ENCODE measurements at regions not wholly inside any gene's neighbourhood (a gene's known extent, or its start where the extent isn't known, plus 50 kb on each side); places are given as distances from the start of the nearest gene placed in this dataset.
"Not testable (repeated sequence)": the region's sequence is repeated elsewhere in the genome, so short reads cannot be mapped to it uniquely, and the experiment has no call there.

GRCh38 chr5:71783891-71784290 is 64.8 kb downstream of the CARTPT start:
- no peaks in the 10 kb centered on the region for H3K36me3 ChIP-seq
- no peaks in the 10 kb centered on the region for H3K9me3 ChIP-seq
- TF ChIP-seq POLR2A (IDR thresholded peaks at IDR 0.05) (no peak), POLR2AphosphoS5 (IDR thresholded peaks at IDR 0.05) (no peak), CTCF (IDR thresholded peaks at IDR 0.05) (no peak), EP300 (IDR thresholded peaks at IDR 0.05) (no peak)
- peak overlapping the region; percentile 31 for H3K27ac ChIP-seq
- H3K4me3 ChIP-seq, result no peak overlapping the region
- no peak for DNase-seq (ENCODE audit: low spot score in 2 of 2)
- peaks cover 11% of the 10 kb centered on the region for H3K4me1 ChIP-seq
- WGBS, result 82% methylated on average over 6 of the region's 6 CpGs
- H3K27me3 ChIP-seq, result no peaks in the 10 kb centered on the region

GRCh38 chr5:71786337-71787055 is 67.4 kb downstream of the CARTPT start:
- Histone ChIP-seq H3K4me1 (peaks cover 11% of the 10 kb centered on the region), H3K27ac (no peak overlapping the region), H3K36me3 (no peaks in the 10 kb centered on the region), H3K9me3 (no peaks in the 10 kb centered on the region), H3K4me3 (no peak overlapping the region), H3K27me3 (peaks cover 5% of the 10 kb centered on the region)
- TF ChIP-seq POLR2A (IDR thresholded peaks at IDR 0.05) (no peak), EP300 (IDR thresholded peaks at IDR 0.05) (no peak), CTCF (IDR thresholded peaks at IDR 0.05) (no peak), POLR2AphosphoS5 (IDR thresholded peaks at IDR 0.05) (no peak)
- no peak for DNase-seq (ENCODE audit: low spot score in 2 of 2)
- WGBS, result 80% methylated on average over 8 of the region's 8 CpGs

- Histone ChIP-seq H3K4me3 (no peak overlapping the region), H3K4me1 (no peaks in the 10 kb centered on the region), H3K9me3 (no peaks in the 10 kb centered on the region), H3K27me3 (peaks cover 5% of the 10 kb centered on the region), H3K27ac (no peak overlapping the region), H3K36me3 (no peaks in the 10 kb centered on the region)
- WGBS, result 90% methylated on average over 2 of the region's 2 CpGs
- DNase-seq (ENCODE audit: low spot score in 2 of 2), result no peak
- no peak for TF ChIP-seq POLR2A (IDR thresholded peaks at IDR 0.05)
- TF ChIP-seq POLR2AphosphoS5 (IDR thresholded peaks at IDR 0.05), result no peak
- no peak for TF ChIP-seq CTCF (IDR thresholded peaks at IDR 0.05)
- no peak for TF ChIP-seq EP300 (IDR thresholded peaks at IDR 0.05)
Measured at GRCh38 chr5:71788794-71789193, 69.7 kb downstream of the CARTPT start.

GRCh38 chr5:71789746-71790145 is 70.7 kb downstream of the CARTPT start:
- Histone ChIP-seq H3K4me3 (no peak overlapping the region), H3K9me3 (no peaks in the 10 kb centered on the region), H3K36me3 (no peaks in the 10 kb centered on the region), H3K4me1 (no peaks in the 10 kb centered on the region), H3K27ac (no peak overlapping the region), H3K27me3 (peaks cover 5% of the 10 kb centered on the region)
- no peak for TF ChIP-seq CTCF (IDR thresholded peaks at IDR 0.05)
- no peak for TF ChIP-seq POLR2AphosphoS5 (IDR thresholded peaks at IDR 0.05)
- no peak for TF ChIP-seq POLR2A (IDR thresholded peaks at IDR 0.05)
- TF ChIP-seq EP300 (IDR thresholded peaks at IDR 0.05), result no peak
- DNase-seq (ENCODE audit: low spot score in 2 of 2), result no peak
- 98% methylated on average over 3 of the region's 4 CpGs for WGBS

- H3K27me3 ChIP-seq, result peaks cover 5% of the 10 kb centered on the region
- H3K4me3 ChIP-seq, result no peak overlapping the region
- no peaks in the 10 kb centered on the region for H3K4me1 ChIP-seq
- H3K36me3 ChIP-seq, result no peaks in the 10 kb centered on the region
- DNase-seq (ENCODE audit: low spot score in 2 of 2), result no peak
- WGBS, result 63% methylated on average over 2 of the region's 7 CpGs
- no peak overlapping the region for H3K27ac ChIP-seq
- H3K9me3 ChIP-seq, result no peaks in the 10 kb centered on the region
- TF ChIP-seq EP300 (IDR thresholded peaks at IDR 0.05) (no peak), CTCF (IDR thresholded peaks at IDR 0.05) (no peak), POLR2A (IDR thresholded peaks at IDR 0.05) (no peak), POLR2AphosphoS5 (IDR thresholded peaks at IDR 0.05) (no peak)
Measured at GRCh38 chr5:71790433-71790832, 71.4 kb downstream of the CARTPT start.

GRCh38 chr5:71792041-71792440 is 73.0 kb downstream of the CARTPT start:
- not testable (repeated sequence) for DNase-seq (ENCODE audit: low spot score in 2 of 2); H3K4me1 ChIP-seq; H3K4me3 ChIP-seq; H3K27me3 ChIP-seq; H3K36me3 ChIP-seq; H3K27ac ChIP-seq; H3K9me3 ChIP-seq
- WGBS, result 89% methylated on average over 2 of the region's 2 CpGs

All from suprapubic skin (tissue), 4 donors.